ENCODE measurements at regions not wholly inside any gene's neighbourhood (a gene's known extent, or its start where the extent isn't known, plus 50 kb on each side); places are given as distances from the start of the nearest gene placed in this dataset.

DNA sequence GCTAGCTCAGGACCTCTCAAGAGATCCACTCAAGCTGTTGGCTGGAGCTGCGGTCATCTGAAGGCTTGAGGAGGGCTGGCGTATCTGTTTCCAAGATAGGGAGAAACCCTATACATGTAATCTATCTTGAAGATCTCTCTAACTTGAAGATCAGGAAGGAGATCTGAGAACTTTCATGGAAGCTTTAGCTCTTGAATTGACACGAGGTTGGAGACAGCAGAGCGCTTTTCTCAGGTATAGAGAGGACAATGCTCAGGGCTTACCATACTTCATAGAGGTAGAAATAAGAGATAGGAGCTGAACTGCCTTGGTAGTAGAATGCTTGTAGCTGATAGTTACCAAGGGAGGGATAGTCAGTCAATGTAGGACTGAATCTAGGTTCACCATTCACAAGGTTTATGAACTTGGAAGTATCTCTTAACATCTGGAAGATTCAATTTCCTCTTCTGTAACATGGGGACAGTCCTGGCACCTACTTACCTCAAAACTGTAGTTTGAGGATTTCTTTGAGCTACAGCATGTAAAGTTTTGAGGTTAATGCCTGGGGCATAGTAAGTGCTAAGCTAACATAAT, 267.0 kb upstream of the MAF start:
- TF ChIP-seq, protein P1, sequence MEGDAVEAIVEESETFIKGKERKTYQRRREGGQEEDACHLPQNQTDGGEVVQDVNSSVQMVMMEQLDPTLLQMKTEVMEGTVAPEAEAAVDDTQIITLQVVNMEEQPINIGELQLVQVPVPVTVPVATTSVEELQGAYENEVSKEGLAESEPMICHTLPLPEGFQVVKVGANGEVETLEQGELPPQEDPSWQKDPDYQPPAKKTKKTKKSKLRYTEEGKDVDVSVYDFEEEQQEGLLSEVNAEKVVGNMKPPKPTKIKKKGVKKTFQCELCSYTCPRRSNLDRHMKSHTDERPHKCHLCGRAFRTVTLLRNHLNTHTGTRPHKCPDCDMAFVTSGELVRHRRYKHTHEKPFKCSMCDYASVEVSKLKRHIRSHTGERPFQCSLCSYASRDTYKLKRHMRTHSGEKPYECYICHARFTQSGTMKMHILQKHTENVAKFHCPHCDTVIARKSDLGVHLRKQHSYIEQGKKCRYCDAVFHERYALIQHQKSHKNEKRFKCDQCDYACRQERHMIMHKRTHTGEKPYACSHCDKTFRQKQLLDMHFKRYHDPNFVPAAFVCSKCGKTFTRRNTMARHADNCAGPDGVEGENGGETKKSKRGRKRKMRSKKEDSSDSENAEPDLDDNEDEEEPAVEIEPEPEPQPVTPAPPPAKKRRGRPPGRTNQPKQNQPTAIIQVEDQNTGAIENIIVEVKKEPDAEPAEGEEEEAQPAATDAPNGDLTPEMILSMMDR (IDR thresholded peaks at IDR 0.05), result no peak
- no peak for TF ChIP-seq POLR2AphosphoS5 (IDR thresholded peaks at IDR 0.05; ENCODE audit: low read depth, low read length)
- TF ChIP-seq, protein P2, sequence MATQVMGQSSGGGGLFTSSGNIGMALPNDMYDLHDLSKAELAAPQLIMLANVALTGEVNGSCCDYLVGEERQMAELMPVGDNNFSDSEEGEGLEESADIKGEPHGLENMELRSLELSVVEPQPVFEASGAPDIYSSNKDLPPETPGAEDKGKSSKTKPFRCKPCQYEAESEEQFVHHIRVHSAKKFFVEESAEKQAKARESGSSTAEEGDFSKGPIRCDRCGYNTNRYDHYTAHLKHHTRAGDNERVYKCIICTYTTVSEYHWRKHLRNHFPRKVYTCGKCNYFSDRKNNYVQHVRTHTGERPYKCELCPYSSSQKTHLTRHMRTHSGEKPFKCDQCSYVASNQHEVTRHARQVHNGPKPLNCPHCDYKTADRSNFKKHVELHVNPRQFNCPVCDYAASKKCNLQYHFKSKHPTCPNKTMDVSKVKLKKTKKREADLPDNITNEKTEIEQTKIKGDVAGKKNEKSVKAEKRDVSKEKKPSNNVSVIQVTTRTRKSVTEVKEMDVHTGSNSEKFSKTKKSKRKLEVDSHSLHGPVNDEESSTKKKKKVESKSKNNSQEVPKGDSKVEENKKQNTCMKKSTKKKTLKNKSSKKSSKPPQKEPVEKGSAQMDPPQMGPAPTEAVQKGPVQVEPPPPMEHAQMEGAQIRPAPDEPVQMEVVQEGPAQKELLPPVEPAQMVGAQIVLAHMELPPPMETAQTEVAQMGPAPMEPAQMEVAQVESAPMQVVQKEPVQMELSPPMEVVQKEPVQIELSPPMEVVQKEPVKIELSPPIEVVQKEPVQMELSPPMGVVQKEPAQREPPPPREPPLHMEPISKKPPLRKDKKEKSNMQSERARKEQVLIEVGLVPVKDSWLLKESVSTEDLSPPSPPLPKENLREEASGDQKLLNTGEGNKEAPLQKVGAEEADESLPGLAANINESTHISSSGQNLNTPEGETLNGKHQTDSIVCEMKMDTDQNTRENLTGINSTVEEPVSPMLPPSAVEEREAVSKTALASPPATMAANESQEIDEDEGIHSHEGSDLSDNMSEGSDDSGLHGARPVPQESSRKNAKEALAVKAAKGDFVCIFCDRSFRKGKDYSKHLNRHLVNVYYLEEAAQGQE (IDR thresholded peaks at IDR 0.05; ENCODE audit: insufficient read depth in 1 of 2, low read depth in 2 of 2, low read length in 1 of 2), result no peak
- no peak for TF ChIP-seq SIN3A (IDR thresholded peaks at IDR 0.05; ENCODE audit: borderline replicate concordance, insufficient read depth, low read depth, low read length)
